ENCODE measurements at regions not wholly inside any gene's neighbourhood (a gene's known extent, or its start where the extent isn't known, plus 50 kb on each side); places are given as distances from the start of the nearest gene placed in this dataset.

- DNase-seq (ENCODE audit: low spot score) = no peak
- in situ Hi-C loops (cut with MboI; ENCODE audit: low sequenced_read_pairs, unreplicated experiment) = no loop called here
- TF ChIP-seq CTCF (IDR thresholded peaks at IDR 0.05; ENCODE audit: borderline replicate concordance, control extremely low read depth, extremely low read depth, insufficient read depth, missing control alignments) = no peak
Measured at GRCh38 chr11:13205486-13205885, 72.1 kb upstream of the BMAL1 start.

DNA sequence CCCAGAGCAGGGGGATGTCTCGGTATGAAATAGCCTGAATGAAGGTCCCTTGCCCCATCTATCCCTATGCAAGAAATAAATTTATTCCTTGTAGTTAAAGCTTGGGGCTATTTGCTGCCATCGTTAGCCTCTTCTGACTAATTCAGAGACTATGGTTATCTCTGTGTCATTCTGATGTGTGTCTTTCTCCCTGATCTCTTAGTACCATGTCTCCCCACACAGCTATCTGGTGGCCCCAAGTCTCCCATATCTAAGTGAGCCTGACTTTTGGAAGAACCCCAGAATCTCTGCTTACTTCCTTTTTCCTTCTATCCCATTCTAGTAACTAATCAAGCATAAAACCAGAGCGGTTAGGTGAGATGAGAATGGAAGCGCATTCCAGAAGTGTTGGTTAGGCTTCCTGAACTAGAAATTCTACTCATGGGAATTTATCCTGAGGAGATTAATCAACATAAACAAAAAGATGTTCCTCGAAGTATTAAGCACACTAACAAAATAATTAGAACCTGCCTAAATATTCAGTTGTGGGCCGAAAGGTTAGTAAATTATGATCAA lies 71.4 kb upstream of the BMAL1 start:
- no peak for DNase-seq (ENCODE audit: low spot score)
- in situ Hi-C loops (cut with MboI; ENCODE audit: low sequenced_read_pairs, unreplicated experiment) = no loop called here
- TF ChIP-seq CTCF (IDR thresholded peaks at IDR 0.05; ENCODE audit: borderline replicate concordance, control extremely low read depth, extremely low read depth, insufficient read depth, missing control alignments) = no peak

DNA sequence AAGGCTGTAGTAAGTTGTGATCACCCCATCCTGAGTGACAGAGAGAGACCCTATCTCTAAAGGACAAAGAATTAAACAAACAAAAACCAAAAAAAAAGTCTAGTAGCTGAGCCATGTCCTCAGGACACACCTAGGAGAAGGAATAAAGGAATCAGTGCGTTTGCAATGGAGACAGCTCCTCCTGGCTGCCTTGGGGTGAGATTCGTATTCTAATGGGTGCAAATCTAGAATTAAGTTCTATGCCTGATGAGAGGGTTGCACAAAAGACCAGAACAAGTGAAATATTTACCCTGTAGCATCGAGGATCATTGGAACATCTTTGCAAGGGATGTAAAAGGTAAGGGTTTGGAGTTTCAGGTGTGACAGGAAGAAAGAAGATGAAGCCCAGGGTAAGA lies 70.3 kb upstream of the BMAL1 start:
- in situ Hi-C loops (cut with MboI; ENCODE audit: low sequenced_read_pairs, unreplicated experiment) = no loop called here
- DNase-seq (ENCODE audit: low spot score) = no peak
- TF ChIP-seq CTCF (IDR thresholded peaks at IDR 0.05; ENCODE audit: borderline replicate concordance, control extremely low read depth, extremely low read depth, insufficient read depth, missing control alignments) = no peak

DNA sequence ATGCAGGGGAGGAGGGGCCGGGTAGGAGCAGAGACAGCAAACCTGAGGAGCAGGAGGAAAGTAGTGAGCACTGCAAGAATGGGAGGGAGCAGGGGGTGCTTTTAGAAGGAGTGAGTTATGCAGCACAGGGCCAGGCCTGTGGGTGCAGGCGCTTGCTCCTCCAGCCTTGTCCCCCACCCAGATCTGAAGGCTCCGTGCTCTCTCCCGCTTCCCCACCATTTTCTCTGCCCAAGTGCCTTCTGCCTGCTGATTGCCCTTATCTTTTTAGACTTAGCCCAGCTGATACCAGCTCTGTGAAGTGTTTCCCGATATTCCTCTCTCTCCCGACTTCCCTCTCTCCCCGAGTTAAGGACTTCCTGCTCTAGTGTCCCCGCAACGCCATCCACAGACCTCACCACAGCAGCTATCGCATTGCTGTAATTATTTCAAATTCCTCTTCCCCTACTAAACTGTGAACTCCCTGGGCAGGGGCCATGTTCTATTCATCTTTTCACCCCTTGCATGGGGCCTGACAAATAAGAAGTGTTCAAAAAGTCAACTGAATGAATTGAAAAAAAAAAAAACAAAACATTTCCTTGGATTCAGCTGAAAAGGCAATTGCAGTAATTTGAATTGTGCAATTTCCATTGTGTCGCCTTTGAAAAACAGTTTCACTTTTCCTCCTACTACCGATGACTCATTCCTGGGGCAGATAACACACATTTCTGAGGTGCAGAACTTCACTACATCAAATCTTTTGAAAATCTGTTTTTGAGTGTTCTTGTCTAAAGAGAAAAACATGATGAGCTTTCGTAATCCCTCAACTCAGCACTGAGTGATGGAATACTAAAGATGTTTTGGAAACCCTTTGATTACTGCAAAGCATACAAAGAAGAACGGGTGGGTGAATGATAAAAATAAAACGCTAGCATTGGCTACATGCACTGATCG lies 69.7 kb upstream of the BMAL1 start:
- in situ Hi-C loops (cut with MboI; ENCODE audit: low sequenced_read_pairs, unreplicated experiment) = no loop called here

GRCh38 chr11:13208921-13209320 lies 68.7 kb upstream of the BMAL1 start:
- in situ Hi-C loops (cut with MboI; ENCODE audit: low sequenced_read_pairs, unreplicated experiment) = no loop called here
- TF ChIP-seq CTCF (IDR thresholded peaks at IDR 0.05; ENCODE audit: borderline replicate concordance, control extremely low read depth, extremely low read depth, insufficient read depth, missing control alignments) = no peak
- no peak for DNase-seq (ENCODE audit: low spot score)

More for the DNA sequence above, 69.7 kb upstream of the BMAL1 start:
- no peak for DNase-seq (ENCODE audit: low spot score)
- no peak for TF ChIP-seq CTCF (IDR thresholded peaks at IDR 0.05; ENCODE audit: borderline replicate concordance, control extremely low read depth, extremely low read depth, insufficient read depth, missing control alignments)

DNA sequence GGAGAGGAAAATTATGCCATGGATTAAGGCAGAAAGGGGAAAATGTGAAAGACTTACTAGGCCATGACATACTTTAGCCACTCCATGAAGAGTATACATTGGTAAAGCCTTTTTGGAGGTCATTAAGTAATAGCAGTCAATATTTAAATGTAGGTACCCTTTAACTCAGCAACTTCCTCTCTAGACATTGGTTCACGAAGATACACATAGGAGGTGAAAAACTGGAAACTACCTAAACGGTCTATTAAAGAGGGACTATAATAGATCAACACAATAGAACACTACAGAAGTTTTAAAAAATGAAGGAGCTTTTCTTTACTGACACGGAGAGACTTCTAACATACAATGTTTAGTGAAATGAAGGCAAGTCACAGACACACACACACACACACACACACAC lies 68.2 kb upstream of the BMAL1 start:
- no peak for TF ChIP-seq CTCF (IDR thresholded peaks at IDR 0.05; ENCODE audit: borderline replicate concordance, control extremely low read depth, extremely low read depth, insufficient read depth, missing control alignments)
- in situ Hi-C loops (cut with MboI; ENCODE audit: low sequenced_read_pairs, unreplicated experiment) = no loop called here
- DNase-seq (ENCODE audit: low spot score) = no peak
